HG03066 (cell line): ENCODE measurements at regions not wholly inside any gene's neighbourhood (a gene's known extent, or its start where the extent isn't known, plus 50 kb on each side); places are given as distances from the start of the nearest gene placed in this dataset.

Experiments
- ATAC-seq: cut with Tn5 transposase; IDR thresholded peaks from one replicate; pipeline ENCODE4 v1.9.1; 2021; ENCODE audit warnings: low read depth; ENCODE audit not compliant: unreplicated experiment

GRCh38 chr1:25028587-25028906 is 98.5 kb upstream of the RUNX3 start:
- ATAC-seq = no peak

DNA sequence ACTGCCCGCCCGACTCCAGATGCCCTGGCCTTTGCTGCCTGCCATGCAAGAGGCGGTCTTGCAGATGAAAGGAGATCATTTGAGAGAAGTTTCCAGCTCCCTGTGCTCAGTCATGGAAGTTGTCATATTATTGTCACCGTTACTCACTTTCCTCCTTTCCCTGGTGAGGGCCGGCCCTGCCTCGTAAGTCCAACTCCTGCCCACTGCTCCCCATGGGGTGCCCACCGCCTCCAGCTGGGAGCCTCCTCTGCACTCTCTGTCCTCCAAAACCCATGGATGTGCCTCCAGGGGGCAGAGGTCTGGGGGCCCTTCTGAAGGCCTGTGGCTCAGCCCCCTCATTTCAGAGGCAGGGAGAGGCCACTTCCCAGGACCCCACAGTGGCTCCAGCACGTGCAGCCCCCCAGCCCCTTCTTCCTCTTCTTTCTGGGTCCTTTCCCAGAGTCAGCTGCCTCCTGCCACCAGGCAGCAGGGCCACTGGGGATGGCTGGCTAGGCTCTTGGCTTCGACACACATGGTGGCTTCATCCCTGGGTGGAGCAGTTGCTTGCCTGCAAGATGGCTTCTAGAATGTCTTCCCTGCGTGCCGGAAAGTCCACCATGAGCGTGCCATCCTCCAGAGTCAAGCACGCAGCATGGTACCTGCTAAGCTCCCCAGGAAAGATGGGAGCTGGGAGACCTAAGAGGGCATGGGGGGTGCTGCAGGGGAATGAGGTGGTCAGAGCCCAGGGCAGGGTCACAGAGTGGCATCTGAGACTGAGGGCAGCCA is 97.9 kb upstream of the RUNX3 start:
- ATAC-seq = no peak

DNA sequence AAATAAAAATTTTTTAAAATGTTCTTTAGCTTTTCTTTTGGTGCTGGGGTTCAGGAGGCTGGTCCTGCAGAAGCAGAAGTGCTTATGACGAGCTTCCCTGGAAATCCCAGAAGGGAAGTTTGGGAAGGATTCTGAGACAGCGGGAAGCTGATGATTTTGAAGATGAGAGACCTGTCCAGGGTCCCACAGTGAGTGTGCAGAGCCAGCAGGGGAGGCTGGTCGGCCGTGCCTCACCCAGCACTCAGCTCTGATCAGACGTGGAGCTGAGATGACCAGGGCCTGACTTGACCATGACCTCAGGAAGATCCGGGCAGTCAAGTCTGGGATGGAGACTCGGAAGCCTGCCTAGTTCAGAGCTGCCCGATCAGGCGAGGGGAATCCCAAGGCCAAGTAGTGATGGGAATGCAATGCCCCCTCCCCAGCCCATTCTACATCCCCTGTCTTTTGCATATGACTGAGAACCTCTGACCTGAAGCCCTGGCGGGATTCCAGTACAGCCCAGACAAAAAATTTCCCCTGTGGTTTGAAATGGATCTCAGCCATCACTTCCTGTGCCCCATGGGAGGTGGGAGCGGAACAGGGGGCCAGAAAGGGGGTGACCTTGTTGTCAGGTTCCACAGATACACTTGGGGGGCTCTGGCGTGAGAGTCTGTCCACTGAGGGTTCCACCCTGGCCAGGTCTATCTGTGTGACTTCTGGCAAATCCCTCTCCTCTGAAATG is 96.8 kb upstream of the RUNX3 start:
- ATAC-seq = no peak

DNA sequence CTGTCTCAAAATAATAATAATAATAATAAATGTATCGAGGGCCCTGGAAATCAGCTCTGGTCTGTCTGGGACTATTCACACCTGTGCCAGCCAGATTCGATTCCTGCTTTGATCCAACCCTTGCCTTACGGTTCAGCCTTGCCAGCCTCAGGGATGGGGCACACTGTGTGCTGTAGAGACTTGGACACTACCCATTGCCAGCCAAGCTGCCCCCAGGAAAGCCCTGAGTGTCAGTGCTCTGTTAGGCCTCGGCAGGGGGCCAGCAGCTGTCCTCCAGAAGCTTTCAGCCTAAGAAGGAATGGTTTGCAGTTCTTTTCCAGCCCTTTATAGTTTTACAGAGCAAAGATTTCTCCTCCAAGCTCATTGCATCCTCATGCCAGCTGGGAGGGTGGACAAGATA is 96.2 kb upstream of the RUNX3 start:
- ATAC-seq = no peak

DNA sequence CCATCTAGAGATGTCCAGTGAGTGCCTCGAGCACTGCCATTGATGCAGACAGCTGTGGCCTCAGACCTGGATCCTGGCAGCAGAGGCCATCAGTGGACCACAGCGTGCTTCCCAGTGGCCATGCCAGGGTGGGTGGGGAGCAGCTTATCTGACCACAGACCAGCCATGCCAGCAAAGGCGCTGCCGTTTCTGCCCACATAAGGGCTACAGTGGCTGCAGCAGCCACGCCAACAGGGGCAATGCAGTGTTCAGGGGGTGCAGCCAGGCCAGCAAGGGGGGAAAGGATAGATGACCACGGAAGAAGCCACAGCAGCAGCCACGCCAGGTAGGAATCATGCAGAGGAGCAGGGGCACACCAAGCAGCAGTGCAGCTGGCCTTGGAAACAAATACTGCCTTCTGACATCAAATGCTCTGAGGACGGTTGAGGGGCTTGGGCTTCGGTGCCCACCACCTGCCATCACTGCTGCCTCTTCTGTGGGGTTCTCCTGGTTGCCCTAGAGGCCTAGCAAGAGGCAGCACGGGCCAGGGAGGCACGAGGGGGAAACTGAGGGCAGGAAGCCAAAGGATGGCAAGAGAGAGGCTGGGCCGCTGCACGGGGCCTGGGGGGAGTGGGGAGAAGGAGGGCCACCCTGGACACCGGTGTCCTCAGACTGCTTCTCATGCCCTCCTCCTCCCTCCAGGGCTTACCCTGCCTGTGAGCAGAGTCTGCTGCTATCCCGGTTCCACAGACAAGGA is 94.7 kb upstream of the RUNX3 start:
- no peak for ATAC-seq

- ATAC-seq = no peak
These were observed 93.8 kb upstream of the RUNX3 start for GRCh38 chr1:25023826-25024225.

- no peak for ATAC-seq
These were observed 93.1 kb upstream of the RUNX3 start for GRCh38 chr1:25023190-25023578.

DNA sequence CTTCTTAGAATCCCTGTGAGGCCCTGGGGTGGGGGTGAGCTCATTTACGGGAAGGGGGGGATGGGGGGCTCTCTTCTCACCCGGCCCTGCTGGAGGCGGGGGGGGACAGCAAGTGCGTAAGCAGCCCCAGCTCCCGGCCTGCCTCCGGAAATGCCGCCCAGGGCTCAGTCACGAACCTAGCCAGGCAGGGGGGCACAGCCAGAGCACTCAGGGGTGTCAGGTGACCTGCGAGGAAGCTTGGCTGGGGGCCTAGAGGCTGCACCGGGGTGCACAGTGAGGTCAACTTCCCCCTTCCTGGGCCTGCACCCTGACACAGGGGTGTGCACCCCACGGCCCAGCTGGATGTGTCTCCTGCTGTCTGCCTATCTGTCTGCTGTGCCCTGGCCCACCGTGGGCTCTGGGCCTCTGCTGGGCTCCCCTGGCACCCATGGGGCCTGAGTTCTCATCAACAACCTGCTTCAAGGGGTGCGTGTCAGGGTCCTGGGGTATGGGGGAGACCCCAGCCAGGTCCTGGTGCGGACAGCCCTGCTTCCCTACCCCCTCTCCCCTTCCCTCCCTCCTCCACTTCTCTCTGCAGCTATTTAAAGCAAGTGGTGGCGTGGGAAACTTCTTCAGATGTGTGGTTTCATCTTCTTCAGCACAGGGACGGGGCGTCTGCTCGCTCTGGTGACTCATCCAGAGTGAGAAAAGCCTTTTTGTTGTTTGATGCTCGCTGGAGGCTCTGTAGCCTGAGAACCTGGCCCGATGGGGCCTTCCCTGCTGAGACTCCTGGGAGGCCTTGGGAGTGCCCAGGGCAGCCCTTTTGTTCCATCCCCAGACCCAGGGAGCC is 92.5 kb upstream of the RUNX3 start:
- ATAC-seq = peak; percentile 77

DNA sequence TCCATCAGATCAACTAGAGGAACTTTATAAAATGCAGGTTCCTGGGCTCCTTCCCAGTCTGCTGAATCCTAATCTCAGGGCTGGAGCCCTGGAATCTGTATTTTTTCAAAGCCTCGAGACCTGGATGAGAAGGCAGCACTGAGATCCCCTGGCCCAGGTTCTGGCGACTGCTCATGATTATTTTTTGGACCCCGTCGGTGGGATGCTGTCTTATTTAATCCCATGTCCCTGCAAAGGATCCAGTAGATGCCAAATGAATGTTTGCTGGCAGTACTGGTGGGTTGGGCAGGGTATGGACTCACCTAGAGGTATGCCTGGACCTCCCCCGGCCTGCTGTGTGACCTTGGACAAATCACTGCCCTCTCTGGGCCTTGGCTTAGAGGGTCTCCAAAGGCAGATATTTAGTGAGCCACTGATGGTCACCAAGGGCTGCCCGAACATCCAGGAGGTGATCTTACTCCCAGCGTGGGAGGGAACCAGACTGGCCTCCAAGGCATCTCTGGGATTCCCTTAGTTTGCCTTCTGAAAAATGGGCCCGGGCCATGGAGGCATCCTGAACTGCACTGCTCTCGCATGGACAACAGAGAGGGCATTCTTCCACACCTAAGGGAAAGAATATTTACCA is 91.6 kb upstream of the RUNX3 start:
- ATAC-seq = no peak

GRCh38 chr1:25020851-25021590 is 90.9 kb upstream of the RUNX3 start:
- ATAC-seq = no peak

DNA sequence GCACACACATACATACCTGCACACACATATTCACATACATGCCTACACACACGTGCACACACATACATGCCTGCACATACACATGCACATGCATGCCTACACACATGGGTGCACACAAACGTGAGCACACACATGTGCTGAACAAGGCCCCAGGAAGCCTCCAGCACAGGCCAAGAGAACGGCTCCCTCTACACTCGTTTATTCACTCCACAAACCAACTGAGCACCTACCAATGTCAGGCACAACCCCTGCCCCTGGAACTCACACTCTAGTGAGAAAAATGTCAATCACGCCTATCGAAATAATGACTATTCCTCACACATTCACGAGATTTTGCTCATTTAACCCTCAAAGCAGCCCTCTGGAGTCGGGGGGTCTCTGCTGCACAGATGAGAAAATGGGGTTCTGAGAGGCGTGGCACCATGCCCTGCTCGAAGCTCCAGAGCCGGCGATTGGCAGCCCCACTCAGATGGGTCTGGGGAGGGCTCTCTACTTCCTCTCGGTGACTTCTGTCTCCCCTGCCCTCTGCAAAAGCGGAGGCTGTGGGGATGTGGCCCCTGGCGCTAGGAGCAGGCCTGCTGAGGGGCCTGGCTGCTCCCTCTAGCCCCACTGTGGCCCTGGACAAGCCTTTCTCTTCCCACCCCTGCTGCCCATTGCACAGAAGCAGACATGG is 90.2 kb upstream of the RUNX3 start:
- ATAC-seq = no peak

DNA sequence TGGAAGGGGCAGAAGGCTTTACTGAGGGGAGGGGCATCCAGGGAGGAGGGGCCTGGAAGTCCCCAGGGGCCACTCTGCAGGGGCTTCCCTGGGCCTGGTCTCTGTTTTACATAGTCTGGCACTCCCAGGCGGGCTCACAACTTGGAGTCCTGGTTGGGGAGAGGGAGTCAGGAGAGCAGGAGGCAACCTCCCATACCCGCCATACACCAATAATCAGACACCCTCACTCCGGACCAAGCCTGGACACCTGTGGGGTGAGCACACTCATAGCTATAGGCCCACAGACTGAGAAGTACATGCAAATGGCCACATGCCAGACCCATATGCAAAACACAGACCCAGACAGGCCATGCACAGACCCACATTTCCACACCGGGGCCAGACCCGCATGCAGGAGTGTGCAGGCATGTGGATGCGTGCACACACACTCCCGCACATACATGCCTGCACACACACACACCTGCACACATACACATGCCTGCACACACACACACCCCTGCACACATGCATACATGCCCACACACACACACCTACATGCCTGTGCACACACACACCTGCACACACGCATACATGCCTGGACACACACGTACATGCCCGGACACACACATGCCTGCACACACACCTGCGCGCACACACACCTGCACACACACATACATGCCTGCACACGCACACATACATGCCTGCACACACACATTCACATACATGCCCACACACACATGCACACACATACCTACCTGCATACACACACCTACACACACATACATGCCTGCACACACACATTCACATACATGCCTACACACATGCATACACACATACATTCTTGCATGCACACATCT is 89.5 kb upstream of the RUNX3 start:
- ATAC-seq = peak; percentile 49

DNA sequence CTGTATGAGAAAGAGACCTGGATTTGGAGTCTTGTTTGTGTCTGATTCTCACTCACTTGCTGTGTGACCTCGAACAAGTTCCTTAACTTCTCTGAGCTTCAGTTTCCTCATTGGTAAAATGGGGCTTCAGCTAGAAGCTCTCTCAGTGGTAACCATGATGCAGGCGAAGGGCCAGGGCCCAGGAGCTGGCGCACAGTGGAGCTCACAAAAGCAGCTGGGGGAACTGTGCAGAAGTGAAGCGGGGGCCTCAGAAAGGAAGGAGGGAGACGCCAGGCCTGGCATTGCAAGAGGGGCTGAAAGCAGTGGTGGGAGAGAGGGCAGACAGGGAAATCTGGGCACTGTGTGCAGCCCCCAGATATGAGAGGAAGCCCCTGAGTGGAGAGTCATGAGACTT is 88.9 kb upstream of the RUNX3 start:
- no peak for ATAC-seq

- no peak for ATAC-seq
These were observed 88.1 kb upstream of the RUNX3 start for GRCh38 chr1:25018110-25018735.

GRCh38 chr1:25017436-25018109 is 87.5 kb upstream of the RUNX3 start:
- no peak for ATAC-seq

DNA sequence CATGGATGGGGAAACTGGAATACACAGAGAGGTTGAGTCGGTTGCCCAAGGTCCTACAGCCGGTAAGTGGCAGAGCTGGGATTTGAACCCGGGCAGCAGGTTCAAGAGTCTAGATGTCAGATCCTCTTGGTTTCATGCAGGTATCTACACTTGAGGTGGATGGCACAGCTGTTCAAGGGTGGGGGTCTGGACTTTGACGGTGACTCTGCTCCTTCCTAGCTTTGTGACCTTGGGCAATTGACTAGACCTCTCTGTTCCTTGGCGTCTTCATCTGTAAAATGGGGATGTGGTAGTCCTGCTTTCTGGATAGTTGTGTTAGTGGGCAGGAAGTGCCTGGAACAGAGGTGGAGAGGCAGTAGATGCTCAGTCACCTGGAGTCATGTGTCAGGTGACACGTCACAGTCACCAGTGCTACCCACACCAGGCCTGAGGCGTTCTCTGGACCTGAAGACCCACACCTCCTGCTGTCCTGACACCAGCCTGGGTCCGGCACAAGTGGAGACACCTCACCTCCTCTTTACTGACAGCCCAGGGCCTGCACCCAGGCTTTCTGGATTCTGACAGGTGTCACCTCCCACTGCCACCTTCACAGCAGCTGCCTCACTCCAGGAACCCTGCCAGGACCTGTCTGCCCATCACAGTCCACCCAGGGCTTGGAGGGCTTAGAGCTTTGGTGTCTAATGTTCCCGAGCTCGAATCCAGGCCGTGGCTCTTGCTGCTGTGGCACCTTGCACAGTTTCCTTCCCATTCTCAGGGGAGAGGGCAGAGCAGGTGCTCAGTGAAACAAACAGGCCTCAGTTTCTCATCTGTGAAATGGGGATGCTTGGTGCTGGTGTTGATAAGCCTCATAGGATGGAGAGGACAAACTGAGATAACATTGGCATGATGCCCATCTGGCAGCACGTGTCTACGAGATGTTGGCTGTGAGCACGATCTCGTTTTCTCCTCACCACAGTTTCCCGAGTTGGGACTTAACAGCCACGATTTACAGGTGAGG is 83.2 kb upstream of the RUNX3 start:
- ATAC-seq = no peak
